ENCODE measurements at regions not wholly inside any gene's neighbourhood (a gene's known extent, or its start where the extent isn't known, plus 50 kb on each side); places are given as distances from the start of the nearest gene placed in this dataset.
A peak's percentile ranks its signal among the peaks of the same experiment; 100 is the strongest.

DNA sequence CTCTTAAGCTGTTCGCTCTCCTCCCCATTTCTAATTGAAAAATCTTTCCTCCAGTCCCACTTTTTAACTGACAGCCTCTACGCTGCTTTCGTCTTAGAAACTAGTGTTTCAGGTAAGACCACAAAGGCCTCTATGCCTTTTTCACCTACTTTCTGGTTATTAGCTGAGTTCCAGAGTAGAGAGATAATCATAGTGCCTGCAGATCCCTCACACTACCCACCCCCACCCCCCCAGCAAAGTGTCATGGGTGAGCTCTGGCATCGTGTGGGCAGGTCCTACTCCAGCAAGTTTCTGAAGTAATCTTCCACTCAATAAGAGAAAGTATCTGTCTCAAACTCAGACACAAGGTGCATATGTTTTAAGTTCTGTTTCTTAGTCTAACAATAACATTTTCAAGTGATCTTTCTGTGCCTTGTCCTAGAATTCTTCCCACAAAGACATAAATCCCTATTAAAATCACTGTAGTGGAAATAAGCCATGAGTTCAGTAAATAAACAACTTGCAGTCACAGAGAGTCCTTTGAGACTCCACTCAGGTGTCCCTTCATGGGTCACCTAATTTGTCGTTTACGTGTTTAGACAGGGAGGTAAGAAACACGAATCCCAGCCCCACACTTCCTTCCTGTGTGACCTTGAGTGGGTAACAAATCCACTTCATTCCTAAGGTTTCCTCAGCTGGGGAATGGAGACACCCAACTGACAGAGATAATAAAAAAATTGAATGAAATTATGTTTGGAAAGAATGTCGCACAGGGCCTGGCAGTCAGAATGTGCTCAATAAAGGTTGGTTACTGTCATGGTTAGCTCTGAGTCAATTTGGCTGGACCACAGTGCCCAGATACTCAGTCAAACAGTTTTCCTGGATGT, 228.9 kb upstream of the CAND1 start:
- Histone ChIP-seq H3K36me3 (no peaks in the 10 kb centered on the region), H3K9me3 (no peaks in the 10 kb centered on the region), H3K27me3 (no peaks in the 10 kb centered on the region), H3K4me3 (no peak overlapping the region), H3K27ac (peak overlapping the region in 2 of 4 donors; percentile 37 to 61), H3K4me1 (peaks cover 2 to 63% (median 48%) of the 10 kb centered on the region in 4 donors)
- 71 to 79% methylated on average over 8 of the region's 8 CpGs for WGBS, 2 donors
- intact Hi-C loops (cut with DNase I), result no loop called here
- DNase-seq, result no peak
- no peak for TF ChIP-seq POLR2A (IDR thresholded peaks at IDR 0.05)
- TF ChIP-seq EP300 (IDR thresholded peaks at IDR 0.05), result no peak
- no peak for TF ChIP-seq POLR2AphosphoS5 (IDR thresholded peaks at IDR 0.05)
- TF ChIP-seq, protein P1, sequence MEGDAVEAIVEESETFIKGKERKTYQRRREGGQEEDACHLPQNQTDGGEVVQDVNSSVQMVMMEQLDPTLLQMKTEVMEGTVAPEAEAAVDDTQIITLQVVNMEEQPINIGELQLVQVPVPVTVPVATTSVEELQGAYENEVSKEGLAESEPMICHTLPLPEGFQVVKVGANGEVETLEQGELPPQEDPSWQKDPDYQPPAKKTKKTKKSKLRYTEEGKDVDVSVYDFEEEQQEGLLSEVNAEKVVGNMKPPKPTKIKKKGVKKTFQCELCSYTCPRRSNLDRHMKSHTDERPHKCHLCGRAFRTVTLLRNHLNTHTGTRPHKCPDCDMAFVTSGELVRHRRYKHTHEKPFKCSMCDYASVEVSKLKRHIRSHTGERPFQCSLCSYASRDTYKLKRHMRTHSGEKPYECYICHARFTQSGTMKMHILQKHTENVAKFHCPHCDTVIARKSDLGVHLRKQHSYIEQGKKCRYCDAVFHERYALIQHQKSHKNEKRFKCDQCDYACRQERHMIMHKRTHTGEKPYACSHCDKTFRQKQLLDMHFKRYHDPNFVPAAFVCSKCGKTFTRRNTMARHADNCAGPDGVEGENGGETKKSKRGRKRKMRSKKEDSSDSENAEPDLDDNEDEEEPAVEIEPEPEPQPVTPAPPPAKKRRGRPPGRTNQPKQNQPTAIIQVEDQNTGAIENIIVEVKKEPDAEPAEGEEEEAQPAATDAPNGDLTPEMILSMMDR (IDR thresholded peaks at IDR 0.05), result no peak

DNA sequence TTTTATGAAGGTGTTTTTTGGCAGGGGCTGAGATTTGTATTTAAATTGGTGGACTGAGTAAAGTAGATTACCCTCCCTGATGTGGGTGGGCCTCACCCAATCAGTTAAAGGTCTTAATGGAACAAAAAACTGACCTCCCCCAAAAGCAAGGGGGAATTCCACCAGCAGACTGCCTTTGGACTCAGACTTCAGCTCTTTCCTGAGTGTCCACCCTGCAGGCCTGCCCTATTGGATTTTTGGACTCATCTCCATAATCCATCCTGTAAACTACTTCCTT, 228.4 kb upstream of the CAND1 start:
- H3K4me1 ChIP-seq, result peaks cover 2 to 67% (median 50%) of the 10 kb centered on the region in 4 donors
- DNase-seq, result no peak
- TF ChIP-seq POLR2AphosphoS5 (IDR thresholded peaks at IDR 0.05), result no peak
- no peak for TF ChIP-seq POLR2A (IDR thresholded peaks at IDR 0.05)
- TF ChIP-seq EP300 (IDR thresholded peaks at IDR 0.05), result no peak
- TF ChIP-seq, protein P1 (IDR thresholded peaks at IDR 0.05), result no peak
- intact Hi-C loops (cut with DNase I), result no loop called here
- no peak overlapping the region for H3K4me3 ChIP-seq
- no peaks in the 10 kb centered on the region for H3K36me3 ChIP-seq
- H3K27ac ChIP-seq, result peak overlapping the region in 2 of 4 donors; percentile 37 to 61
- no peaks in the 10 kb centered on the region for H3K27me3 ChIP-seq
- H3K9me3 ChIP-seq, result no peaks in the 10 kb centered on the region

DNA sequence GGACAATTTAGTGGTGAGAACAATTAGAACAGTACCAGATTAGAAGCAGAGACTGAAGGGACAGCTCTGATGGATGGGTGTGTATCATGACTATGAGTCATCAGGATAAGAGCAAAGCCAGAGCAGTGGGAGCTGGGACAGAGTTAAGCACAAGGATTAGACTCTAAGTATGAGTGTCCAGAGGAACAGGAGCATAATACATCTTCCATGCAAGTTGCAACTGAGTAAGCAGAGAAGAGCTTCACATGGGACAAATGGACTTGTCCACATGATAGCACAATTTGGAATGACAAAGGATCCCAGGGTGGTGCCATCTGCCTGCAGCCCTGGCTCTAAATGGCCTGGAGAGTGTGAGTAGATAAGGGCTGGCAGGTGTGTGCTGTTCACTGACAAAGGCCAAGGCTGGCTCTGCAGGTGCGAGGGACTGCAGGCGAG, 226.4 kb upstream of the CAND1 start:
- Histone ChIP-seq H3K27ac (peak overlapping the region in 3 of 4 donors; percentile 24 to 57 (median 43)), H3K9me3 (no peaks in the 10 kb centered on the region), H3K36me3 (no peaks in the 10 kb centered on the region), H3K27me3 (no peaks in the 10 kb centered on the region), H3K4me1 (peaks cover 2 to 66% (median 50%) of the 10 kb centered on the region in 4 donors), H3K4me3 (no peak overlapping the region)
- TF ChIP-seq POLR2A (IDR thresholded peaks at IDR 0.05) (no peak), POLR2AphosphoS5 (IDR thresholded peaks at IDR 0.05) (peak; percentile 46 to 83 (median 68)), EP300 (IDR thresholded peaks at IDR 0.05) (no peak)
- TF ChIP-seq, protein P1 (IDR thresholded peaks at IDR 0.05), result no peak
- DNase-seq, result no peak
- intact Hi-C loops (cut with DNase I), result no loop called here
- 83 to 93% methylated on average over 2 of the region's 2 CpGs for WGBS, 2 donors

DNA sequence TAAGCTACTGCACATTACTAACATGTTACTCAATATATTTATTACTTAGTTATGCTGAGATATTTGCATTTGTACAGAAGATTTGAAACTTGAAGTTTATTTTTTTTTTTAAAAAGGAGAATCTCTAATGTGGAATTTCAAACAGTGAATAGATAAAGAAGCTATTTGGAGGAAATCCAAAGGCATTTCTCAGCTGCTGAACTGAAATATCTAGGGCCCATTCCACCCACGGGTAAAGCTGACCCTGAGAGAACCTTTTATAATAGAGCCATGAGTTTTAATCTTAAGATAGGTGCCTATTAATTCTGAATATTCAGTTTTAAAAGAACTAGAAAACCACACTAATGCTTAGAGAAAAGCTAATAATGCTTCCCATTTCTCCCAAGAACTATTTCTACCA, 225.4 kb upstream of the CAND1 start:
- Histone ChIP-seq H3K4me1 (peaks cover 0 to 56% (median 50%) of the 10 kb centered on the region in 4 donors), H3K27me3 (no peaks in the 10 kb centered on the region), H3K36me3 (no peaks in the 10 kb centered on the region), H3K9me3 (no peaks in the 10 kb centered on the region), H3K4me3 (no peak overlapping the region), H3K27ac (peak overlapping the region in 1 of 4 donors; percentile 43)
- intact Hi-C loops (cut with DNase I), result no loop called here
- no peak for TF ChIP-seq POLR2AphosphoS5 (IDR thresholded peaks at IDR 0.05)
- WGBS, 2 donors, result 52 to 62% methylated on average over 1 of the region's 1 CpG
- DNase-seq, result no peak

DNA sequence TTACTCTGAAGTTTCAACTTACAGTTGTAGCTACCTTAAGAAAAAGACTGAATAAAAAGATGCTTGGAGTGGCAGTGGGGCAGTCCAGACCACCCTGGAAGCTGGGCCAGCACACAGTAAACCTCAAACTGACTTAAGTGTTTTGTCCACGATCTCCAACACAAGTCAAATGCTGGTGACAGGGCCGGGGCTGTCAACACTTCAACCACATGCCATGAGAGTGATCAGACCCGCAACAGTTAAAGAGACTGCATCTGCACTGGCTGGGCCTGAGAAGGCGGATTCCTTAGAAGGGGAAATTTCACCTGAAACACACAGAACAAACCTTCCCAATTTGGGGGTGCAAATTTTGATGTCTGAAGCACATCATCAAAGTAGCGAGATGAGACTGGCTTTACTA, 223.5 kb upstream of the CAND1 start:
- Histone ChIP-seq H3K27ac (no peak overlapping the region), H3K36me3 (no peaks in the 10 kb centered on the region), H3K4me3 (no peak overlapping the region), H3K27me3 (no peaks in the 10 kb centered on the region), H3K9me3 (no peaks in the 10 kb centered on the region), H3K4me1 (peaks cover 0 to 40% (median 36%) of the 10 kb centered on the region in 4 donors)
- WGBS, 2 donors, result 88 to 91% methylated on average over 5 of the region's 5 CpGs
- intact Hi-C loops (cut with DNase I), result no loop called here
- TF ChIP-seq POLR2AphosphoS5 (IDR thresholded peaks at IDR 0.05) (no peak), EP300 (IDR thresholded peaks at IDR 0.05) (no peak), POLR2A (IDR thresholded peaks at IDR 0.05) (no peak)
- TF ChIP-seq, protein P1 (IDR thresholded peaks at IDR 0.05), result no peak
- DNase-seq, result no peak
